ENCODE measurements at regions not wholly inside any gene's neighbourhood (a gene's known extent, or its start where the extent isn't known, plus 50 kb on each side); places are given as distances from the start of the nearest gene placed in this dataset.

DNA sequence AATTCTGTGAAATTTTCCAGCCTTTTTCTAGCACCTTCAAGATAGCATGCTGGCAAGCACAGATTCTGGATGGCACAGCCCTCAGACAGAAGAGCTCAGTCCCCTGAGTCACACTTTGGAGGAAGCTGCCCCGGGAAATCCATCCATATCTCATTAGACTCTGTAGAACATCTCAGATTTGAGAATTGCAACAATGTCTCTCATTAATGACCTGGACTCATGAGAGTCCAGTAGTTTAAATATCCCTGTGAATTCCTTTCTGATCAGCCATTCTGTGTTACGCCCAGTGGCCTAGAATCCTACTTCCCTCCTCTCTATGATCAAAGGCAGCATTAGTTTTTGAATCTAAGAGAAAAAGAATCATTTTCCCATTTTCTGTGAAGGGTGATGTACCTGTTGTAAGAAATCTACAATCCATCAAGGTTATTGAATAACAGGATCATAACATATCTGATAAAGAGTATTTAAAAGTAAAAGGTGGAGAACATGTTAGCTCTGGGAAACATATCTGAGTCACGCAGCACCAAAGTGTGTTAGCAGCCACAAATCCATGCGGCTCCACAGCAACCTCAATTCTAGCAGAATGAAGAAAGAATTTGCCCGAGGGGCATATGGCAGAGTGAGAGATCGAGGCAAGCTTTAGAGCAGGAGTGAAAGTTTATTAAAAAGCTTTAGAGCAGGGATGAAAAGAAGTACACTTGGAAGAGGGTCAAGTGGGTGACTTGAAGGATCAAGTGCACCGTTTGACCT, 855.6 kb upstream of the TMEM132C start:
- H2BK20ac ChIP-seq (ENCODE audit: low read length): no peak overlapping the region
- CTCF ChIA-PET (ENCODE audit: partially characterized antibody): interaction anchor here (0.7 to 1.0 kb wide), 2 partner anchors 14 to 748 kb away, joined by 3 read pairs; no protein-coding TSS in a partner anchor
- 97% methylated on average over 7 of the region's 7 CpGs; no CpG with 5 or more reads in 1 of the 2 experiments for WGBS, 2 experiments (ENCODE audit: extremely low coverage in 1 of 2, insufficient coverage in 1 of 2, insufficient read length in 1 of 2, insufficient replicate concordance in 2 of 2, low coverage in 1 of 2, low lambda C conversion rate in 2 of 2, missing lambda C conversion rate in 1 of 2)
- POLR2A ChIA-PET (ENCODE audit: partially characterized antibody): no interaction called here
- H2BK12ac ChIP-seq (ENCODE audit: low read depth, low read length): no peak overlapping the region
- no peak overlapping the region for H3K56ac ChIP-seq (replicated peaks; ENCODE audit: insufficient read length, low read depth, low read length)
- no peaks in the 10 kb centered on the region for H3K36me3 ChIP-seq (ENCODE audit: control insufficient read depth in 2 of 4, insufficient read depth in 4 of 4, low read length in 3 of 4)
- H3K4me2 ChIP-seq (ENCODE audit: insufficient read depth in 1 of 2, low read depth in 2 of 2, low read length in 2 of 2): no peak overlapping the region
- H4K20me1 ChIP-seq (replicated peaks in 1 of 2; ENCODE audit: control insufficient read depth in 1 of 2, insufficient read depth in 2 of 2, low read length in 2 of 2): no peaks in the 10 kb centered on the region
- no peaks in the 10 kb centered on the region; the same call in 1 of the 2 replicates for H3K23me2 ChIP-seq (ENCODE audit: low read depth, low read length)
- no peaks in the 10 kb centered on the region for H3K9me3 ChIP-seq (ENCODE audit: insufficient read depth in 2 of 2, low read depth in 1 of 2, low read length in 1 of 2)
- no peak for FAIRE-seq
- no peaks in the 10 kb centered on the region for H3K79me2 ChIP-seq (ENCODE audit: control insufficient read depth in 1 of 2, insufficient read depth in 2 of 2, low read length in 2 of 2)
- H4K5ac ChIP-seq (ENCODE audit: insufficient read length, low read depth, low read length): no peak overlapping the region
- TF ChIP-seq JUN (IDR thresholded peaks at IDR 0.05; ENCODE audit: low read depth, low read length): no peak
- no peak for TF ChIP-seq RNF2 (IDR thresholded peaks at IDR 0.05; ENCODE audit: borderline replicate concordance, low read depth, low read length, missing control alignments, poor library complexity, severe bottlenecking)
- no peak for TF ChIP-seq SIN3A (conservative IDR thresholded peaks at IDR 0.05 in 1 of 2, IDR thresholded peaks at IDR 0.05 in 1 of 2; ENCODE audit: low read depth in 1 of 2, low read length in 2 of 2)
- H4K8ac ChIP-seq (ENCODE audit: extremely low read depth, insufficient read depth, low read length): no peak overlapping the region
- no peak overlapping the region for H3K4me3 ChIP-seq (ENCODE audit: extremely low read depth in 1 of 4, insufficient read depth in 2 of 4, low read depth in 3 of 4, low read length in 4 of 4)
- no peak overlapping the region for H3K14ac ChIP-seq (ENCODE audit: insufficient read length)
- peaks cover 0 to 6% (median 3%) of the 10 kb centered on the region in 4 experiments; a peak in 2 of 7 replicates for H3K4me1 ChIP-seq (replicated peaks in 1 of 4; ENCODE audit: control insufficient read depth in 3 of 4, insufficient read depth in 4 of 4, low read length in 3 of 4)
- no peak overlapping the region for H3K18ac ChIP-seq (ENCODE audit: extremely low read depth, low read length)
- H2AFZ ChIP-seq (ENCODE audit: low read length): no peak overlapping the region
- no peaks in the 10 kb centered on the region for H3K79me1 ChIP-seq (ENCODE audit: low read depth, low read length)
- no peak for DNase-seq (ENCODE audit: low read depth in 1 of 2, low spot score in 2 of 2)
- no peak overlapping the region for H3K4ac ChIP-seq (replicated peaks; ENCODE audit: insufficient read length, low read depth, low read length)
- H2BK5ac ChIP-seq (ENCODE audit: low read depth, low read length): no peak overlapping the region
- H2BK15ac ChIP-seq (ENCODE audit: low read length): no peak overlapping the region
- H4K91ac ChIP-seq (replicated peaks; ENCODE audit: insufficient read length, low read length): no peak overlapping the region
- no peak overlapping the region for H3K27ac ChIP-seq (ENCODE audit: low read depth, low read length)
- H2BK120ac ChIP-seq (replicated peaks; ENCODE audit: low read depth, low read length): no peak overlapping the region
- no peak overlapping the region for H3K23ac ChIP-seq (ENCODE audit: insufficient read length)
- H3K9ac ChIP-seq (replicated peaks in 1 of 4; ENCODE audit: extremely low read depth in 1 of 4, low read depth in 3 of 4, low read length in 3 of 4): no peak overlapping the region
- no peak overlapping the region for H2AK5ac ChIP-seq (ENCODE audit: low read depth, low read length)
- no peaks in the 10 kb centered on the region for H3K27me3 ChIP-seq (replicated peaks in 1 of 4; ENCODE audit: control insufficient read depth in 3 of 4, extremely low read depth in 1 of 4, insufficient read depth in 3 of 4, low read length in 3 of 4)
